Fibroblast of villous mesenchyme (primary cell): ENCODE measurements at regions not wholly inside any gene's neighbourhood (a gene's known extent, or its start where the extent isn't known, plus 50 kb on each side); places are given as distances from the start of the nearest gene placed in this dataset.
A peak's percentile ranks its signal among the peaks of the same experiment; 100 is the strongest.
"Not testable (repeated sequence)": the region's sequence is repeated elsewhere in the genome, so short reads cannot be mapped to it uniquely, and the experiment has no call there.

ENCODE experiments used
- DNase-seq: peaks from one replicate; pipeline ENCODE4 v3.0.0-alpha.2; 2010; ENCODE audit warnings: low read depth
- H3K4me3 ChIP-seq: 2 replicates; pipeline ENCODE4 v1.5.1; 2011; ENCODE audit warnings: low read depth, mild to moderate bottlenecking, low read length
- TF ChIP-seq, protein P1 (sequence below): IDR thresholded peaks from 2 replicates; pipeline ENCODE4 v1.5.1; 2012; ENCODE audit warnings: low read depth, mild to moderate bottlenecking, low read length; ENCODE audit not compliant: insufficient read depth

DNA sequence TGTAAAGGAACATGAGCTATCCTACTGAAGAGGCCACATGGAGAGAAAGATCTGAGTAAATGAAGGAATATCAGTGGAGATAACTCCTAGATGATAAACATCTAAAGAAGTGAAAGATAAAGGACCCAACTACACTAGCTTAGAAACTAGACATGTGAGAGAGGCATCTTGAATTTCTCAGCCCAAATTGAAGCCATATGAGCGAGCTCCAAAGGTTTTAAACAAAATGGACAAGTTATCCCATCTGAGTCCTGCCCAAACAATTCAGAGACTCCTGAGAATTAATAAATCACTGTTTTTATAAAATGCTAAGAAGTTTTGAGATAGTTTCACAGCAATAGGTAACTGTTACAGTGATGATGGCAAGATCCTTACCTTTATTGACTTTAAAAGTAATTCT is 438.9 kb downstream of the NAV3 start:
- no peak overlapping the region for H3K4me3 ChIP-seq
- TF ChIP-seq, protein P1, sequence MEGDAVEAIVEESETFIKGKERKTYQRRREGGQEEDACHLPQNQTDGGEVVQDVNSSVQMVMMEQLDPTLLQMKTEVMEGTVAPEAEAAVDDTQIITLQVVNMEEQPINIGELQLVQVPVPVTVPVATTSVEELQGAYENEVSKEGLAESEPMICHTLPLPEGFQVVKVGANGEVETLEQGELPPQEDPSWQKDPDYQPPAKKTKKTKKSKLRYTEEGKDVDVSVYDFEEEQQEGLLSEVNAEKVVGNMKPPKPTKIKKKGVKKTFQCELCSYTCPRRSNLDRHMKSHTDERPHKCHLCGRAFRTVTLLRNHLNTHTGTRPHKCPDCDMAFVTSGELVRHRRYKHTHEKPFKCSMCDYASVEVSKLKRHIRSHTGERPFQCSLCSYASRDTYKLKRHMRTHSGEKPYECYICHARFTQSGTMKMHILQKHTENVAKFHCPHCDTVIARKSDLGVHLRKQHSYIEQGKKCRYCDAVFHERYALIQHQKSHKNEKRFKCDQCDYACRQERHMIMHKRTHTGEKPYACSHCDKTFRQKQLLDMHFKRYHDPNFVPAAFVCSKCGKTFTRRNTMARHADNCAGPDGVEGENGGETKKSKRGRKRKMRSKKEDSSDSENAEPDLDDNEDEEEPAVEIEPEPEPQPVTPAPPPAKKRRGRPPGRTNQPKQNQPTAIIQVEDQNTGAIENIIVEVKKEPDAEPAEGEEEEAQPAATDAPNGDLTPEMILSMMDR = no peak
- no peak for DNase-seq

GRCh38 chr12:78271546-78271945 is 440.9 kb downstream of the NAV3 start:
- no peak overlapping the region for H3K4me3 ChIP-seq
- no peak for DNase-seq
- TF ChIP-seq, protein P1 = no peak

DNA sequence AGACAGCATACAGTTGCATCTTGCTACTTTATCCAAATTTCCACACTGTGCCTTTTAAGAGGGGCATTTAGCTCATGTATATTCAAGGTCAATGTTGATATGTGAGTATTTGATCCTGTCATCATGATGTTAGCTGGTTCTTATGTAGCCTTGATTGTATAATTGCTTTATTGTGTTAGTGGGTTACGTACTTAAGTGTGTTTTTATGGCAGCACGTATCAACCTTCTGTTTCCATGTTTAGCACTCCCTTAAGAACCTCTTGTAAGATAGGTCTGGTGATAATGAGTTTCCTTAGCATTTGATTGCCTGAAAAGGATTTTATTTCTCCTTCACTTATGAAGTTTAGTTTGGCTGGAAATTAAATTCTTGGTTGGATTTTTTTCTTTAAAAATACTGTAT is 445.2 kb downstream of the NAV3 start:
- no peak for DNase-seq
- TF ChIP-seq, protein P1 = no peak

DNA sequence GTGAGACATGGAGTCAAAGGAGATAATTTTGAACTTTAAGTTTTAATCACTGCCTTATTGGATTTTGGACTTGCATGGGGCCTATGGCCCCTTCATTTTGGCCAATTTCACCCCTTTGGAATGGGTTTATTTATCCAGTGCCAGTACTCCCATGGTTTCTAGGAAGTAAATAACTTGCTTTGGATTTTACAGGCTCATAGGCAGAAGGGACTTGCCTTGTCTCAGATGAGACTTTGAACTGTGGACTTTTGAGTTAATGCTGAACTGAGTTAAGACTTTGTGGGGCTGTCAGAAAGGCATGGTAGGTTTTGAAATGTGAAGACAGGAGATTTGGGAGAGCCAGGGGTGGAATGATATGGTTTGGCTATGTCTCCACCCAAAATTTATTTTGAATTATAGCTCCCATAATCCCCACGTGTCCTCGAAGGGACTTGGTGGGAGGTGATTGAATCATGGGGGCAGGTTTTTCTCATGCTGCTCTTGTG is 448.1 kb downstream of the NAV3 start:
- TF ChIP-seq, protein P1 = no peak
- no peak for DNase-seq
- H3K4me3 ChIP-seq = no peak overlapping the region

More for the DNA sequence above, 445.2 kb downstream of the NAV3 start:
- H3K4me3 ChIP-seq = no peak overlapping the region

DNA sequence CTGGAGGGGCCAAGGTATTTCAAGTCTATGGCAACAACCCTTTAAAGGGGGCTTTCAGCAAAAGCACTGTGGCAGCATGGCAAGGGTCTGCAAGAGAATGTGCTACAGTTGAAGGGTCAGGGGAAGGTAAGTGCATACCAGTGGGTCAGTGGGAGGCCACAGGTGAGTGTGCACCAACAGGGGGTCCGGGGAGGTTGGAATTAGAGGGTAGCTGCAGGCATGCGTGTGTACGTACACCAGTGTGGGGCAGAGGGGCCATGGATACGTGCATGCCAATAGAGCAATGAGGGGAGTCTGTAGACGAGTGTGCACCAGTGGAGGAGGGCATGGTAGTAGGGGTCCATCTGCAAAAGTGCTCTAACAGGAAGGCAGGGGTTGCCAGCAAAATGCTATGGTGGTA is 448.9 kb downstream of the NAV3 start:
- TF ChIP-seq, protein P1 = no peak
- no peak for DNase-seq
- H3K4me3 ChIP-seq = no peak overlapping the region

- not testable (repeated sequence) for H3K4me3 ChIP-seq
- DNase-seq = peak; percentile 7
Measured at GRCh38 chr12:78281102-78281501, 450.4 kb downstream of the NAV3 start.

GRCh38 chr12:78284417-78284816 is 453.7 kb downstream of the NAV3 start:
- DNase-seq = no peak
- TF ChIP-seq, protein P1 = no peak
- no peak overlapping the region for H3K4me3 ChIP-seq
